Duodenal mucosa (tissue), 2 donors: ENCODE measurements at regions not wholly inside any gene's neighbourhood (a gene's known extent, or its start where the extent isn't known, plus 50 kb on each side); places are given as distances from the start of the nearest gene placed in this dataset.
"Not testable (repeated sequence)": the region's sequence is repeated elsewhere in the genome, so short reads cannot be mapped to it uniquely, and the experiment has no call there.

Experiments used
- H3K27ac ChIP-seq: one replicate; pipeline ENCODE4 v1.7.0; 2013; ENCODE audit warnings: low read depth, low read length
- H3K27me3 ChIP-seq, 2 donors: one replicate each; pipeline ENCODE4 v1.7.0; 2013; ENCODE audit warnings: low read length in 2 of 2, control low read depth in 1 of 2; ENCODE audit not compliant: insufficient read depth in 2 of 2, control insufficient read depth in 1 of 2
- H3K36me3 ChIP-seq, 2 donors: one replicate each; pipeline ENCODE4 v1.7.0; 2013; ENCODE audit warnings: low read length in 2 of 2, control low read depth in 1 of 2; ENCODE audit not compliant: insufficient read depth in 2 of 2, control insufficient read depth in 1 of 2
- H3K4me1 ChIP-seq, 2 donors: one replicate each; pipeline ENCODE4 v1.7.0; 2013; ENCODE audit warnings: low read length in 2 of 2, control low read depth in 1 of 2; ENCODE audit not compliant: insufficient read depth in 2 of 2, control insufficient read depth in 1 of 2
- H3K4me3 ChIP-seq, 2 donors: one replicate each; pipeline ENCODE4 v1.7.0; 2013; ENCODE audit warnings: low read length in 2 of 2, low read depth in 1 of 2
- H3K9ac ChIP-seq, 2 donors: one replicate each; pipeline ENCODE4 v1.7.0; 2013; ENCODE audit warnings: low read length in 2 of 2, low read depth in 1 of 2
- H3K9me3 ChIP-seq, 2 donors: one replicate each; pipeline ENCODE4 v1.7.0; 2013; ENCODE audit warnings: low read length in 2 of 2, control low read depth in 1 of 2; ENCODE audit not compliant: control insufficient read depth in 1 of 2

GRCh38 chr17:68097161-68097805 is 61.7 kb downstream of the KPNA2 start:
- Histone ChIP-seq H3K9ac (no peak overlapping the region), H3K27ac (no peak overlapping the region)

GRCh38 chr17:68099341-68099753 is 63.8 kb downstream of the KPNA2 start:
- H3K9me3 ChIP-seq, H3K27ac ChIP-seq, H3K36me3 ChIP-seq, H3K9ac ChIP-seq, H3K4me3 ChIP-seq, H3K27me3 ChIP-seq: not testable (repeated sequence)
- H3K4me1 ChIP-seq, result peaks cover 14 to 16% of the 10 kb centered on the region in 2 donors

More at GRCh38 chr17:68097161-68097805, 61.7 kb downstream of the KPNA2 start:
- no peaks in the 10 kb centered on the region for H3K27me3 ChIP-seq
- H3K9me3 ChIP-seq, result no peaks in the 10 kb centered on the region
- H3K36me3 ChIP-seq, result no peaks in the 10 kb centered on the region
- peaks cover 3 to 7% of the 10 kb centered on the region in 2 donors for H3K4me1 ChIP-seq
- no peak overlapping the region for H3K4me3 ChIP-seq

GRCh38 chr17:68100000-68100641 is 64.6 kb downstream of the KPNA2 start:
- H3K4me1 ChIP-seq, result peaks cover 14 to 16% of the 10 kb centered on the region in 2 donors
- H3K9ac ChIP-seq, result no peak overlapping the region
- H3K4me3 ChIP-seq, result no peak overlapping the region
- H3K27ac ChIP-seq, result no peak overlapping the region
- H3K36me3 ChIP-seq, result no peaks in the 10 kb centered on the region
- no peaks in the 10 kb centered on the region for H3K9me3 ChIP-seq
- no peaks in the 10 kb centered on the region for H3K27me3 ChIP-seq

- peaks cover 14 to 16% of the 10 kb centered on the region in 2 donors for H3K4me1 ChIP-seq
- no peaks in the 10 kb centered on the region for H3K36me3 ChIP-seq
- H3K27ac ChIP-seq, result peak overlapping the region; percentile 73
- peak overlapping the region; percentile 76 to 80 for H3K4me3 ChIP-seq
- H3K9me3 ChIP-seq, result no peaks in the 10 kb centered on the region
- H3K27me3 ChIP-seq, result no peaks in the 10 kb centered on the region
- H3K9ac ChIP-seq, result peak overlapping the region; percentile 73 to 77
These were observed 65.8 kb downstream of the KPNA2 start for GRCh38 chr17:68101075-68101986.

GRCh38 chr17:68101987-68102314 is 66.4 kb downstream of the KPNA2 start:
- Histone ChIP-seq H3K9ac (peak overlapping the region; percentile 73 to 77), H3K27me3 (no peaks in the 10 kb centered on the region), H3K27ac (peak overlapping the region; percentile 73), H3K4me3 (peak overlapping the region; percentile 76 to 80), H3K36me3 (no peaks in the 10 kb centered on the region), H3K4me1 (peaks cover 16% of the 10 kb centered on the region in 2 donors), H3K9me3 (no peaks in the 10 kb centered on the region)

- H3K9ac ChIP-seq, result peak overlapping the region; percentile 73 to 77
- no peaks in the 10 kb centered on the region for H3K36me3 ChIP-seq
- H3K27ac ChIP-seq, result no peak overlapping the region
- no peaks in the 10 kb centered on the region for H3K27me3 ChIP-seq
- no peaks in the 10 kb centered on the region for H3K9me3 ChIP-seq
- peak overlapping the region; percentile 76 to 80 for H3K4me3 ChIP-seq
- peaks cover 16 to 20% of the 10 kb centered on the region in 2 donors for H3K4me1 ChIP-seq
These were observed 66.8 kb downstream of the KPNA2 start for GRCh38 chr17:68102318-68102758.

- Histone ChIP-seq H3K9ac (no peak overlapping the region), H3K4me3 (peak overlapping the region; percentile 76 to 80), H3K27ac (no peak overlapping the region), H3K27me3 (no peaks in the 10 kb centered on the region), H3K9me3 (no peaks in the 10 kb centered on the region), H3K4me1 (peaks cover 16 to 20% of the 10 kb centered on the region in 2 donors), H3K36me3 (no peaks in the 10 kb centered on the region)
These were observed 67.6 kb downstream of the KPNA2 start for GRCh38 chr17:68103148-68103547.

- Histone ChIP-seq H3K27me3 (no peaks in the 10 kb centered on the region), H3K4me3 (no peak overlapping the region), H3K9ac (no peak overlapping the region), H3K36me3 (no peaks in the 10 kb centered on the region), H3K4me1 (peaks cover 10 to 18% of the 10 kb centered on the region in 2 donors), H3K9me3 (no peaks in the 10 kb centered on the region), H3K27ac (no peak overlapping the region)
These were observed 70.5 kb downstream of the KPNA2 start for GRCh38 chr17:68106085-68106484.

GRCh38 chr17:68107373-68107772 is 71.8 kb downstream of the KPNA2 start:
- Histone ChIP-seq H3K36me3 (no peaks in the 10 kb centered on the region), H3K9me3 (no peaks in the 10 kb centered on the region), H3K27ac (no peak overlapping the region), H3K4me1 (peaks cover 10 to 17% of the 10 kb centered on the region in 2 donors), H3K27me3 (no peaks in the 10 kb centered on the region), H3K9ac (no peak overlapping the region), H3K4me3 (no peak overlapping the region)
